ENCODE measurements at regions not wholly inside any gene's neighbourhood (a gene's known extent, or its start where the extent isn't known, plus 50 kb on each side); places are given as distances from the start of the nearest gene placed in this dataset.

DNA sequence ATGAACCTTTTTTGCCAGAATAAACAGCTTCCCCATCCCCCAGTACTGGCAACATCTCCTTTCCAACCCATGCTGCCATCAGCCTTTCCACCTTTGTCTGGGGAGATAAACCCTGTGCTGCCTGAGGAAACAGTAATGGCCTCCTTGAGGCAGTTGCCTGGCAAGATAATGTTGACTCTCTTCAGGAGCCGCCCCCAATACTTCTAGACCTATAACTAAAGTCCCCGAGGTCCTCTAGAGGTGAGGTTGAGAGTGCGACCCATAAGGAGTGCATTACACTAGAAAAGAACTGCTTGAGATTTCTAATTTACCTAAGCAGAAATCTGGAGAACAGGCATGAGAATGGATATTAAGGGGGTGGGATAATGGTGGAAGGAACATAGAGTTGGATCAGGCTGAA lies 963.2 kb upstream of the PCDH7 start:
- Histone ChIP-seq H3K4me1 (ENCODE audit: control insufficient read depth in 1 of 2, insufficient read depth in 2 of 2, low read length in 2 of 2) (no peaks in the 10 kb centered on the region), H3K27me3 (ENCODE audit: control insufficient read depth in 2 of 2, insufficient read depth in 2 of 2, low read length in 2 of 2) (no peaks in the 10 kb centered on the region), H3K27ac (ENCODE audit: low read depth in 1 of 2, low read length in 2 of 2) (no peak overlapping the region), H3K9ac (ENCODE audit: insufficient read depth, low read length, poor library complexity, severe bottlenecking) (no peak overlapping the region), H3K36me3 (replicated peaks in 1 of 2; ENCODE audit: control insufficient read depth in 1 of 2, insufficient read depth in 2 of 2, low read length in 2 of 2) (no peaks in the 10 kb centered on the region), H3K9me3 (replicated peaks in 1 of 2; ENCODE audit: control insufficient read depth in 1 of 2, insufficient read depth in 1 of 2, low read length in 2 of 2) (no peaks in the 10 kb centered on the region), H3K4me2 (replicated peaks; ENCODE audit: extremely low read depth, low read length, poor library complexity, severe bottlenecking) (no peak overlapping the region), H3K4me3 (replicated peaks in 1 of 3; ENCODE audit: low read depth in 2 of 3, low read length in 3 of 3) (no peak overlapping the region), H3K79me2 (ENCODE audit: insufficient read depth, low read length) (no peaks in the 10 kb centered on the region), H4K20me1 (ENCODE audit: insufficient read depth, low read length) (no peaks in the 10 kb centered on the region), H2AFZ (ENCODE audit: insufficient read depth, low read depth, low read length, poor library complexity, severe bottlenecking) (no peak overlapping the region)
- H3K9me3 Mint-ChIP-seq = peaks cover 0 to 2% (median 0%) of the 10 kb centered on the region in 7 donors
- 0% methylated on average over 1 of the region's 3 CpGs for WGBS (ENCODE audit: insufficient coverage)
- TF ChIP-seq, protein P1, sequence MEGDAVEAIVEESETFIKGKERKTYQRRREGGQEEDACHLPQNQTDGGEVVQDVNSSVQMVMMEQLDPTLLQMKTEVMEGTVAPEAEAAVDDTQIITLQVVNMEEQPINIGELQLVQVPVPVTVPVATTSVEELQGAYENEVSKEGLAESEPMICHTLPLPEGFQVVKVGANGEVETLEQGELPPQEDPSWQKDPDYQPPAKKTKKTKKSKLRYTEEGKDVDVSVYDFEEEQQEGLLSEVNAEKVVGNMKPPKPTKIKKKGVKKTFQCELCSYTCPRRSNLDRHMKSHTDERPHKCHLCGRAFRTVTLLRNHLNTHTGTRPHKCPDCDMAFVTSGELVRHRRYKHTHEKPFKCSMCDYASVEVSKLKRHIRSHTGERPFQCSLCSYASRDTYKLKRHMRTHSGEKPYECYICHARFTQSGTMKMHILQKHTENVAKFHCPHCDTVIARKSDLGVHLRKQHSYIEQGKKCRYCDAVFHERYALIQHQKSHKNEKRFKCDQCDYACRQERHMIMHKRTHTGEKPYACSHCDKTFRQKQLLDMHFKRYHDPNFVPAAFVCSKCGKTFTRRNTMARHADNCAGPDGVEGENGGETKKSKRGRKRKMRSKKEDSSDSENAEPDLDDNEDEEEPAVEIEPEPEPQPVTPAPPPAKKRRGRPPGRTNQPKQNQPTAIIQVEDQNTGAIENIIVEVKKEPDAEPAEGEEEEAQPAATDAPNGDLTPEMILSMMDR (IDR thresholded peaks at IDR 0.05) = no peak
- H3K36me3 Mint-ChIP-seq = no peaks in the 10 kb centered on the region
- no peak for DNase-seq
- H3K4me1 Mint-ChIP-seq = no peaks in the 10 kb centered on the region
- H3K27me3 Mint-ChIP-seq (ENCODE audit: low read depth in 3 of 3) = peaks cover 0 to 1% (median 0%) of the 10 kb centered on the region in 3 donors
- H3K27ac Mint-ChIP-seq = no peak overlapping the region
- no peak overlapping the region for H3K4me3 Mint-ChIP-seq
- intact Hi-C loops (cut with micrococcal nuclease) = no loop called here

DNA sequence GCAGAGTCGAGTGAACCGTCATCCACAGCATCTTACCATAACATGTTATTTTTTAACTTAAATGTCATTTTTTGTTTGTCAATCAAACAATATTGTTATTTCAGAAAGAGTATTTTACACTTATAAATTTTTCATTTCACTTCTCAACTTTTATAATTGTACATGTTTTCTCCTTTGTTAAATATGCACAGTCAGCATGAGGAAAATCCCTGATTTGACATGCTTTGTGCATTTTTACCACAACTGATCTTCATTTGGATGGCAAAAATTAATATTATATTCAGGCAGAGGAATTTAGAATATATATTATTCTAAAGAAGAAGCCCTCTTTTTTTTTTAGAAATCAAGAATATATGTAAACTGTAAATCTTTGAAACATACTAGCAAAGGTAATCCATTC lies 958.0 kb upstream of the PCDH7 start:
- Mint-ChIP-seq H3K4me1 (no peaks in the 10 kb centered on the region), H3K27ac (no peak overlapping the region), H3K27me3 (ENCODE audit: low read depth in 3 of 3) (peaks cover 0 to 1% (median 0%) of the 10 kb centered on the region in 3 donors), H3K36me3 (no peaks in the 10 kb centered on the region), H3K4me3 (no peak overlapping the region), H3K9me3 (peaks cover 0 to 2% (median 0%) of the 10 kb centered on the region in 7 donors)
- no CpG with 5 or more reads among the region's 2 CpGs for WGBS (ENCODE audit: insufficient coverage)
- Histone ChIP-seq H3K36me3 (replicated peaks in 1 of 2; ENCODE audit: control insufficient read depth in 1 of 2, insufficient read depth in 2 of 2, low read length in 2 of 2) (no peaks in the 10 kb centered on the region), H3K27me3 (ENCODE audit: control insufficient read depth in 2 of 2, insufficient read depth in 2 of 2, low read length in 2 of 2) (no peaks in the 10 kb centered on the region), H3K4me1 (ENCODE audit: control insufficient read depth in 1 of 2, insufficient read depth in 2 of 2, low read length in 2 of 2) (no peaks in the 10 kb centered on the region), H3K4me3 (replicated peaks in 1 of 3; ENCODE audit: low read depth in 2 of 3, low read length in 3 of 3) (no peak overlapping the region), H3K9ac (ENCODE audit: insufficient read depth, low read length, poor library complexity, severe bottlenecking) (no peak overlapping the region), H3K9me3 (replicated peaks in 1 of 2; ENCODE audit: control insufficient read depth in 1 of 2, insufficient read depth in 1 of 2, low read length in 2 of 2) (no peaks in the 10 kb centered on the region), H4K20me1 (ENCODE audit: insufficient read depth, low read length) (no peaks in the 10 kb centered on the region), H3K4me2 (replicated peaks; ENCODE audit: extremely low read depth, low read length, poor library complexity, severe bottlenecking) (no peak overlapping the region), H2AFZ (ENCODE audit: insufficient read depth, low read depth, low read length, poor library complexity, severe bottlenecking) (no peak overlapping the region), H3K27ac (ENCODE audit: low read depth in 1 of 2, low read length in 2 of 2) (no peak overlapping the region), H3K79me2 (ENCODE audit: insufficient read depth, low read length) (no peaks in the 10 kb centered on the region)
- intact Hi-C loops (cut with micrococcal nuclease) = no loop called here
- TF ChIP-seq, protein P1 (IDR thresholded peaks at IDR 0.05) = no peak
- DNase-seq = no peak

Measured in CD14-positive monocyte (primary cell).